GM12878 (cell line): ENCODE measurements at regions not wholly inside any gene's neighbourhood (a gene's known extent, or its start where the extent isn't known, plus 50 kb on each side); places are given as distances from the start of the nearest gene placed in this dataset.
A peak's percentile ranks its signal among the peaks of the same experiment; 100 is the strongest.

Source experiments
- ATAC-seq: fragments of 200-7000 bp; cut with Tn5 transposase; 3 replicates; pipeline ENCODE4 v1.9.1; 2020; ENCODE audit warnings: mild to moderate bottlenecking, moderate library complexity
- BruUV-seq: library from RNA; stranded (reverse); fragments of 400-500 nt; replicated peaks from 2 replicates; lab custom pipeline; 2021; lab: Mats Ljungman, UMichigan
- CTCF ChIA-PET: fragments of 300-600 bp; sonication (Branson Sonifier 250); formaldehyde crosslinking; extraction: SDS; loops from one replicate; lab custom pipeline; 2021; ENCODE audit warnings: inconsistent platforms; lab: Yijun Ruan, JAX
- POLR2A ChIA-PET: fragments of 350-600 bp; formaldehyde crosslinking; extraction: SDS; loops from one replicate; lab custom pipeline; 2021; ENCODE audit warnings: inconsistent platforms; lab: Charles Lee
- RAD21 ChIA-PET: fragments of 300-600 bp; sonication (Branson Sonifier 250); formaldehyde crosslinking; loops from one replicate; lab custom pipeline; 2023; ENCODE audit warnings: antibody characterized with exemption; ENCODE audit not compliant: unreplicated experiment; lab: Charles Lee
- SMC1A ChIA-PET: fragments of 300-600 bp; sonication (Branson Sonifier 250); formaldehyde crosslinking; loops from one replicate; lab custom pipeline; 2023; ENCODE audit not compliant: unreplicated experiment, uncharacterized antibody; lab: Charles Lee
- DNase-seq: peaks from one replicate; pipeline ENCODE4 v3.0.0-alpha.2; 2011; ENCODE audit warnings: low read depth, low spot score
- FAIRE-seq: peaks from 3 replicates; lab custom pipeline; 2011; peaks lifted over from hg19 to GRCh38; lab: Jason Lieb, UNC
- H2AFZ ChIP-seq: 2 replicates; pipeline ENCODE4 v1.6.0; 2011; ENCODE audit warnings: low read depth, low read length, control low read depth; ENCODE audit not compliant: control insufficient read depth
- H3K27ac ChIP-seq: 2 replicates; pipeline ENCODE4 v1.5.1; 2011; ENCODE audit warnings: control low read depth; ENCODE audit not compliant: control insufficient read depth, insufficient read depth
- H3K27me3 ChIP-seq, 2 experiments: replicated peaks in 1 of 2; 2 replicates each; pipeline versions ENCODE4 v1.6.0 to v1.6.1; 2011; ENCODE audit warnings: low read length in 1 of 2; ENCODE audit not compliant: control insufficient read depth in 2 of 2, insufficient read depth in 2 of 2
- H3K36me3 ChIP-seq, 2 experiments: 2 replicates each; pipeline ENCODE4 v1.5.1; 2011; ENCODE audit warnings: low read length in 1 of 2; ENCODE audit not compliant: control insufficient read depth in 2 of 2, insufficient read depth in 2 of 2
- H3K4me1 ChIP-seq: 2 replicates; pipeline ENCODE4 v1.6.1; 2011; ENCODE audit warnings: mild to moderate bottlenecking, low read length, moderate library complexity, mixed read lengths; ENCODE audit not compliant: control insufficient read depth, insufficient read depth
- H3K4me2 ChIP-seq: 2 replicates; pipeline ENCODE4 v1.6.0; 2011; ENCODE audit warnings: control low read depth; ENCODE audit not compliant: control insufficient read depth, insufficient read depth
- H3K4me3 ChIP-seq: fragments of 200-600 bp; sonication (generic); 2 replicates; pipeline ENCODE4 v1.5.1; 2016
- H3K79me2 ChIP-seq: 2 replicates; pipeline ENCODE4 v1.6.0; 2011; ENCODE audit warnings: low read length; ENCODE audit not compliant: control insufficient read depth, insufficient read depth
- H3K9ac ChIP-seq: 2 replicates; pipeline ENCODE4 v1.8.0; 2011; ENCODE audit warnings: low read length, control low read depth, mixed read lengths; ENCODE audit not compliant: control insufficient read depth, insufficient read depth
- H3K9me3 ChIP-seq: replicated peaks from 3 replicates; pipeline ENCODE4 v1.5.1; 2011; ENCODE audit warnings: mild to moderate bottlenecking, low read length; ENCODE audit not compliant: control insufficient read depth, insufficient read depth
- H4K20me1 ChIP-seq: 2 replicates; pipeline ENCODE4 v1.6.0; 2011; ENCODE audit not compliant: control insufficient read depth, insufficient read depth
- CHD2 ChIP-seq: IDR thresholded peaks from 2 replicates; pipeline ENCODE4 v1.6.1; 2011; ENCODE audit warnings: low read depth, low read length, improper control_type of control experiment, borderline replicate concordance
- CREB1 ChIP-seq: IDR thresholded peaks from 2 replicates; pipeline ENCODE4 v1.6.1; 2012; ENCODE audit warnings: low read depth, mild to moderate bottlenecking, inconsistent platforms
- FOXM1 ChIP-seq: IDR thresholded peaks from 2 replicates; pipeline ENCODE4 v1.6.1; 2012; ENCODE audit warnings: low read depth, mild to moderate bottlenecking, inconsistent platforms, low read length, moderate library complexity
- HDAC6 ChIP-seq: fragments of 200-600 bp; sonication (generic); IDR thresholded peaks from one replicate; pipeline ENCODE4 v1.8.0; 2017; ENCODE audit warnings: antibody characterized with exemption; ENCODE audit not compliant: unreplicated experiment
- PAX5 ChIP-seq: IDR thresholded peaks from 2 replicates; pipeline ENCODE4 v1.6.1; 2011; ENCODE audit warnings: low read depth, low read length, borderline replicate concordance
- SMARCA5 ChIP-seq: fragments of 450-650 bp; IDR thresholded peaks from 2 replicates; pipeline ENCODE4 v1.6.1; 2017; ENCODE audit warnings: mild to moderate bottlenecking
- SREBF2 ChIP-seq: IDR thresholded peaks from 2 replicates; pipeline ENCODE4 v1.6.1; 2012; ENCODE audit warnings: mild to moderate bottlenecking, low read length
- TCF12 ChIP-seq: IDR thresholded peaks from 2 replicates; pipeline ENCODE4 v1.6.1; 2011; ENCODE audit warnings: low read depth, mild to moderate bottlenecking, low read length
- TCF7 ChIP-seq: IDR thresholded peaks from 2 replicates; pipeline ENCODE4 v1.6.1; 2014; ENCODE audit warnings: antibody characterized with exemption, borderline replicate concordance
- WGBS: methylation state at CpG from one replicate; pipeline ENCODE4 v1.1.6; 2016; ENCODE audit warnings: low lambda C conversion rate; ENCODE audit not compliant: insufficient replicate concordance, insufficient coverage; ENCODE audit errors: missing lambda C conversion rate; 5-methylcytosine and 5-hydroxymethylcytosine counted together
- in situ Hi-C: fragments of 300-500 bp; cut with MboI; formaldehyde crosslinking; loops from 9 replicates; pipeline ENCODE4 v1.14.3; 2018; ENCODE audit warnings: mixed read lengths
- intact Hi-C: fragments of 100-400 bp; cut with micrococcal nuclease; formaldehyde crosslinking; loops from one replicate; pipeline ENCODE4 v1.14.2; 2022; ENCODE audit not compliant: unreplicated experiment
- TF ChIP-seq, protein P1 (sequence below): fragments of 450-650 bp; IDR thresholded peaks from 2 replicates; pipeline ENCODE4 v1.6.1; 2017; ENCODE audit warnings: mild to moderate bottlenecking, moderate library complexity

DNA sequence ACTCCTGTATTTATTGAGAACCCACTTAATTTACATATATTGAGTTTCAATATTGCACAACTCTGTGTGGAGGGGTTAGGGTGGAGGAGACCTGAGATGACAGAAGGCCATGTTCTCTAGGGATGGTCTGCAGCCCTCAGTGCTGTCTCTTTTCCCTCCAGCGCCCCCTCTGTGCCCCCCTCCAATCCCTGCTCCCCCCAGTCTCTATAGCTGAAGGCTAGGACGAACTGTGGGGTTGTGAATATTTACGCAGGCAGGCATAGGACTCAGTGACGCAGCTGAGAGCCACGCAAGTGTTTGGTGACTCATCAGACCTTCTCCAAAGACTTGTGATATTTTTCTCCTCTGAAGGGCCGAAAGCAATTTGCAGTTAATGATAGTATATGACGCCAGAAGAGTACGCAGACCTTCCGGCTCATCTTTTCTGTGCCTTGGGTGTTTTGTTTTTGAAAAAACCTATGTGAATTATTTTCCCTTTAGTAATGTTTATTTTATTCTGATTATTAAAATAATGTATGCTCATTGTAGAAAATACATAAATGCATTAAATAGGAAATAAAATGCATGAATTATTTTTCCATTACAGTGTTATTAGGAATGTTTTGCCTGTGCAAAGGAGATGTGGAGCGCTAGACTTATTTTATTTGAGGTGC, 85.3 kb downstream of the SLC25A47 start:
- TF ChIP-seq CREB1 = 0 out of 2 replicates have a peak, but pooled peaks have one; percentile 17
- TF ChIP-seq TCF12 = no peak
- TF ChIP-seq, all 136 proteins: peak for 1
- H2AFZ ChIP-seq = no peak overlapping the region
- ChIA-PET RAD21 (no interaction called here), SMC1A (no interaction called here), POLR2A (no interaction called here), CTCF (no interaction called here)
- intact Hi-C loops (no loop called here), in situ Hi-C loops (no loop called here)
- no TSS peak for BruUV-seq
- no peaks in the 10 kb centered on the region; the same call in 1 of the 2 replicates for H3K4me1 ChIP-seq
- no peaks in the 10 kb centered on the region for H3K9me3 ChIP-seq
- no peak overlapping the region for H3K4me3 ChIP-seq
- no peak overlapping the region for H3K4me2 ChIP-seq
- no peak for FAIRE-seq
- no peak for ATAC-seq
- no peaks in the 10 kb centered on the region for H3K27me3 ChIP-seq
- H3K79me2 ChIP-seq = no peaks in the 10 kb centered on the region
- WGBS = 61% methylated on average over 10 of the region's 10 CpGs
- no peak for DNase-seq
- no peaks in the 10 kb centered on the region; a peak in 1 of 4 replicates for H3K36me3 ChIP-seq
- H3K27ac ChIP-seq = no peak overlapping the region
- H3K9ac ChIP-seq = no peak overlapping the region
- H4K20me1 ChIP-seq = no peaks in the 10 kb centered on the region

DNA sequence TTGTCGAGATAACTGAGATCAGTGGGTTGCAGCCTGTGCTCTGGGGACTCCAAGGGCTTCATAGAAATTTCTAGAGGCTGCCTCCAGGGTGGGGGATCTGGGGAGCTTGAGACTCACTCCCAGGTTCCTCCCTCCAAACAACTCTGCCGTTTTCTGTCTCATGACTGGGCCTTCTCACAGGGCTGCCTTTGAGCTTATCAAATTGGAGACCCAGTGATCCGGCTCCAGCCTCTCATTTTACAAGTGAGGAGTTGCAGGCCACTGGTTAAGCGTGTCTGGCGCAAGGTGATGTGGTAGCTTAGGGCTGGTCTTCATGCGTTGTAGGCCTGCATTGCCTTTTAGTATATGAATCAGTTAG, 85.8 kb downstream of the SLC25A47 start:
- DNase-seq = no peak
- Histone ChIP-seq H3K9me3 (no peaks in the 10 kb centered on the region), H3K36me3 (no peaks in the 10 kb centered on the region; a peak in 1 of 4 replicates), H3K4me2 (no peak overlapping the region), H3K27me3 (no peaks in the 10 kb centered on the region), H3K4me1 (no peaks in the 10 kb centered on the region; the same call in 1 of the 2 replicates), H3K79me2 (no peaks in the 10 kb centered on the region), H2AFZ (no peak overlapping the region), H4K20me1 (no peaks in the 10 kb centered on the region), H3K27ac (no peak overlapping the region), H3K9ac (no peak overlapping the region), H3K4me3 (no peak overlapping the region)
- ChIA-PET CTCF (interaction anchor here (1.0 kb wide), 1 partner anchor 240 kb away, joined by 3 read pairs; no protein-coding TSS in a partner anchor), POLR2A (interaction anchor here (0.5 kb wide), 1 partner anchor 37 kb away, joined by 3 read pairs; no protein-coding TSS in a partner anchor), RAD21 (no interaction called here), SMC1A (no interaction called here)
- TF ChIP-seq PAX5 (no peak), SMARCA5 (no peak), HDAC6 (no peak), CHD2 (no peak), SREBF2 (no peak), TCF7 (no peak), FOXM1 (no peak)
- TF ChIP-seq, protein P1, sequence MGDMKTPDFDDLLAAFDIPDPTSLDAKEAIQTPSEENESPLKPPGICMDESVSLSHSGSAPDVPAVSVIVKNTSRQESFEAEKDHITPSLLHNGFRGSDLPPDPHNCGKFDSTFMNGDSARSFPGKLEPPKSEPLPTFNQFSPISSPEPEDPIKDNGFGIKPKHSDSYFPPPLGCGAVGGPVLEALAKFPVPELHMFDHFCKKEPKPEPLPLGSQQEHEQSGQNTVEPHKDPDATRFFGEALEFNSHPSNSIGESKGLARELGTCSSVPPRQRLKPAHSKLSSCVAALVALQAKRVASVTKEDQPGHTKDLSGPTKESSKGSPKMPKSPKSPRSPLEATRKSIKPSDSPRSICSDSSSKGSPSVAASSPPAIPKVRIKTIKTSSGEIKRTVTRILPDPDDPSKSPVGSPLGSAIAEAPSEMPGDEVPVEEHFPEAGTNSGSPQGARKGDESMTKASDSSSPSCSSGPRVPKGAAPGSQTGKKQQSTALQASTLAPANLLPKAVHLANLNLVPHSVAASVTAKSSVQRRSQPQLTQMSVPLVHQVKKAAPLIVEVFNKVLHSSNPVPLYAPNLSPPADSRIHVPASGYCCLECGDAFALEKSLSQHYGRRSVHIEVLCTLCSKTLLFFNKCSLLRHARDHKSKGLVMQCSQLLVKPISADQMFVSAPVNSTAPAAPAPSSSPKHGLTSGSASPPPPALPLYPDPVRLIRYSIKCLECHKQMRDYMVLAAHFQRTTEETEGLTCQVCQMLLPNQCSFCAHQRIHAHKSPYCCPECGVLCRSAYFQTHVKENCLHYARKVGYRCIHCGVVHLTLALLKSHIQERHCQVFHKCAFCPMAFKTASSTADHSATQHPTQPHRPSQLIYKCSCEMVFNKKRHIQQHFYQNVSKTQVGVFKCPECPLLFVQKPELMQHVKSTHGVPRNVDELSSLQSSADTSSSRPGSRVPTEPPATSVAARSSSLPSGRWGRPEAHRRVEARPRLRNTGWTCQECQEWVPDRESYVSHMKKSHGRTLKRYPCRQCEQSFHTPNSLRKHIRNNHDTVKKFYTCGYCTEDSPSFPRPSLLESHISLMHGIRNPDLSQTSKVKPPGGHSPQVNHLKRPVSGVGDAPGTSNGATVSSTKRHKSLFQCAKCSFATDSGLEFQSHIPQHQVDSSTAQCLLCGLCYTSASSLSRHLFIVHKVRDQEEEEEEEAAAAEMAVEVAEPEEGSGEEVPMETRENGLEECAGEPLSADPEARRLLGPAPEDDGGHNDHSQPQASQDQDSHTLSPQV = no peak
- no peak for ATAC-seq
- FAIRE-seq = no peak
- 60% methylated on average over 6 of the region's 6 CpGs for WGBS
- intact Hi-C loops = no loop called here
- in situ Hi-C loops = no loop called here
- BruUV-seq = no TSS peak
